ENCODE measurements at regions not wholly inside any gene's neighbourhood (a gene's known extent, or its start where the extent isn't known, plus 50 kb on each side); places are given as distances from the start of the nearest gene placed in this dataset.

GRCh38 chr12:65658360-65658759 is 165.9 kb upstream of the HMGA2 start:
- DNase-seq (ENCODE audit: low read depth in 1 of 2, low spot score in 1 of 2), result no peak
- Histone ChIP-seq H3K27ac (replicated peaks) (no peak overlapping the region), H3K4me3 (replicated peaks; ENCODE audit: insufficient read depth, low read length) (no peak overlapping the region), H3K27me3 (ENCODE audit: insufficient read depth, poor library complexity, severe bottlenecking) (peaks cover 4% of the 10 kb centered on the region)
- no peak for TF ChIP-seq GABPA (IDR thresholded peaks at IDR 0.05; ENCODE audit: low read depth)
- TF ChIP-seq CTCF (IDR thresholded peaks at IDR 0.05; ENCODE audit: insufficient read depth, low read length), result no peak
- TF ChIP-seq POLR2AphosphoS5 (IDR thresholded peaks at IDR 0.05; ENCODE audit: low read depth), result no peak
- TF ChIP-seq REST (IDR thresholded peaks at IDR 0.05; ENCODE audit: insufficient replicate concordance, low read depth), result no peak
- no peak for TF ChIP-seq SPI1 (IDR thresholded peaks at IDR 0.05; ENCODE audit: borderline replicate concordance, low read depth)

- H3K27me3 ChIP-seq (ENCODE audit: insufficient read depth, poor library complexity, severe bottlenecking), result peaks cover 4% of the 10 kb centered on the region
- H3K4me3 ChIP-seq (replicated peaks; ENCODE audit: insufficient read depth, low read length), result no peak overlapping the region
- TF ChIP-seq SPI1 (IDR thresholded peaks at IDR 0.05; ENCODE audit: borderline replicate concordance, low read depth) (no peak), REST (IDR thresholded peaks at IDR 0.05; ENCODE audit: insufficient replicate concordance, low read depth) (no peak), GABPA (IDR thresholded peaks at IDR 0.05; ENCODE audit: low read depth) (no peak), CTCF (IDR thresholded peaks at IDR 0.05; ENCODE audit: insufficient read depth, low read length) (no peak), POLR2AphosphoS5 (IDR thresholded peaks at IDR 0.05; ENCODE audit: low read depth) (no peak)
- no peak overlapping the region for H3K27ac ChIP-seq (replicated peaks)
- no peak for DNase-seq (ENCODE audit: low read depth in 1 of 2, low spot score in 1 of 2)
Measured at GRCh38 chr12:65659681-65660080, 164.6 kb upstream of the HMGA2 start.

- TF ChIP-seq CTCF (IDR thresholded peaks at IDR 0.05; ENCODE audit: insufficient read depth, low read length) (no peak), GABPA (IDR thresholded peaks at IDR 0.05; ENCODE audit: low read depth) (no peak), SPI1 (IDR thresholded peaks at IDR 0.05; ENCODE audit: borderline replicate concordance, low read depth) (no peak), POLR2AphosphoS5 (IDR thresholded peaks at IDR 0.05; ENCODE audit: low read depth) (no peak), REST (IDR thresholded peaks at IDR 0.05; ENCODE audit: insufficient replicate concordance, low read depth) (no peak)
- no peak overlapping the region for H3K27ac ChIP-seq (replicated peaks)
Measured at GRCh38 chr12:65660096-65660495, 164.2 kb upstream of the HMGA2 start.

More at GRCh38 chr12:65660096-65660495, 164.2 kb upstream of the HMGA2 start:
- no peak overlapping the region for H3K4me3 ChIP-seq (replicated peaks; ENCODE audit: insufficient read depth, low read length)
- no peak for DNase-seq (ENCODE audit: low read depth in 1 of 2, low spot score in 1 of 2)
- H3K27me3 ChIP-seq (ENCODE audit: insufficient read depth, poor library complexity, severe bottlenecking), result peaks cover 4% of the 10 kb centered on the region

All from HL-60 (cell line).